ENCODE measurements at regions not wholly inside any gene's neighbourhood (a gene's known extent, or its start where the extent isn't known, plus 50 kb on each side); places are given as distances from the start of the nearest gene placed in this dataset.

DNA sequence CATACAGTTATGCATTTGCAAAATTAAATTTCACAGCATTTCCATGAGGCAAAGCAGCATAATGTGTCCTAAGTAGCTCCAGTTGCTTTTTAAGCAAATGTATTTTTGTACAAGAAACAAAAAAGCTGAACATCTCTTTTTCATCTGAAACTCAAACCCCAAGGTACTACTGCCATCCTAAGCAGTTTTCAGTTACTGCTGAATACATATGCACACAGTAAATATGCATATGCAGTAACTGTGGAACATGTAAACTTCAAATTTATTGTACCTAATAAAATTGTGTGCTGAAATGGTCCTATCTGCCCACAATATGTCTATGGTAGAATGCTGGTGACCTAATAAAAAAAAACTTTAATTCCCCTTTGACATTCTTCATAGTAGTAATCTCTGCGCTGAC is 458.6 kb upstream of the INTU start (continued):
- TF ChIP-seq, protein P1, sequence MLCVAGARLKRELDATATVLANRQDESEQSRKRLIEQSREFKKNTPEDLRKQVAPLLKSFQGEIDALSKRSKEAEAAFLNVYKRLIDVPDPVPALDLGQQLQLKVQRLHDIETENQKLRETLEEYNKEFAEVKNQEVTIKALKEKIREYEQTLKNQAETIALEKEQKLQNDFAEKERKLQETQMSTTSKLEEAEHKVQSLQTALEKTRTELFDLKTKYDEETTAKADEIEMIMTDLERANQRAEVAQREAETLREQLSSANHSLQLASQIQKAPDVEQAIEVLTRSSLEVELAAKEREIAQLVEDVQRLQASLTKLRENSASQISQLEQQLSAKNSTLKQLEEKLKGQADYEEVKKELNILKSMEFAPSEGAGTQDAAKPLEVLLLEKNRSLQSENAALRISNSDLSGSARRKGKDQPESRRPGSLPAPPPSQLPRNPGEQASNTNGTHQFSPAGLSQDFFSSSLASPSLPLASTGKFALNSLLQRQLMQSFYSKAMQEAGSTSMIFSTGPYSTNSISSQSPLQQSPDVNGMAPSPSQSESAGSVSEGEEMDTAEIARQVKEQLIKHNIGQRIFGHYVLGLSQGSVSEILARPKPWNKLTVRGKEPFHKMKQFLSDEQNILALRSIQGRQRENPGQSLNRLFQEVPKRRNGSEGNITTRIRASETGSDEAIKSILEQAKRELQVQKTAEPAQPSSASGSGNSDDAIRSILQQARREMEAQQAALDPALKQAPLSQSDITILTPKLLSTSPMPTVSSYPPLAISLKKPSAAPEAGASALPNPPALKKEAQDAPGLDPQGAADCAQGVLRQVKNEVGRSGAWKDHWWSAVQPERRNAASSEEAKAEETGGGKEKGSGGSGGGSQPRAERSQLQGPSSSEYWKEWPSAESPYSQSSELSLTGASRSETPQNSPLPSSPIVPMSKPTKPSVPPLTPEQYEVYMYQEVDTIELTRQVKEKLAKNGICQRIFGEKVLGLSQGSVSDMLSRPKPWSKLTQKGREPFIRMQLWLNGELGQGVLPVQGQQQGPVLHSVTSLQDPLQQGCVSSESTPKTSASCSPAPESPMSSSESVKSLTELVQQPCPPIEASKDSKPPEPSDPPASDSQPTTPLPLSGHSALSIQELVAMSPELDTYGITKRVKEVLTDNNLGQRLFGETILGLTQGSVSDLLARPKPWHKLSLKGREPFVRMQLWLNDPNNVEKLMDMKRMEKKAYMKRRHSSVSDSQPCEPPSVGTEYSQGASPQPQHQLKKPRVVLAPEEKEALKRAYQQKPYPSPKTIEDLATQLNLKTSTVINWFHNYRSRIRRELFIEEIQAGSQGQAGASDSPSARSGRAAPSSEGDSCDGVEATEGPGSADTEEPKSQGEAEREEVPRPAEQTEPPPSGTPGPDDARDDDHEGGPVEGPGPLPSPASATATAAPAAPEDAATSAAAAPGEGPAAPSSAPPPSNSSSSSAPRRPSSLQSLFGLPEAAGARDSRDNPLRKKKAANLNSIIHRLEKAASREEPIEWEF (IDR thresholded peaks at IDR 0.05; ENCODE audit: insufficient replicate concordance, low read depth, low read length): no peak
- TF ChIP-seq, protein P2, sequence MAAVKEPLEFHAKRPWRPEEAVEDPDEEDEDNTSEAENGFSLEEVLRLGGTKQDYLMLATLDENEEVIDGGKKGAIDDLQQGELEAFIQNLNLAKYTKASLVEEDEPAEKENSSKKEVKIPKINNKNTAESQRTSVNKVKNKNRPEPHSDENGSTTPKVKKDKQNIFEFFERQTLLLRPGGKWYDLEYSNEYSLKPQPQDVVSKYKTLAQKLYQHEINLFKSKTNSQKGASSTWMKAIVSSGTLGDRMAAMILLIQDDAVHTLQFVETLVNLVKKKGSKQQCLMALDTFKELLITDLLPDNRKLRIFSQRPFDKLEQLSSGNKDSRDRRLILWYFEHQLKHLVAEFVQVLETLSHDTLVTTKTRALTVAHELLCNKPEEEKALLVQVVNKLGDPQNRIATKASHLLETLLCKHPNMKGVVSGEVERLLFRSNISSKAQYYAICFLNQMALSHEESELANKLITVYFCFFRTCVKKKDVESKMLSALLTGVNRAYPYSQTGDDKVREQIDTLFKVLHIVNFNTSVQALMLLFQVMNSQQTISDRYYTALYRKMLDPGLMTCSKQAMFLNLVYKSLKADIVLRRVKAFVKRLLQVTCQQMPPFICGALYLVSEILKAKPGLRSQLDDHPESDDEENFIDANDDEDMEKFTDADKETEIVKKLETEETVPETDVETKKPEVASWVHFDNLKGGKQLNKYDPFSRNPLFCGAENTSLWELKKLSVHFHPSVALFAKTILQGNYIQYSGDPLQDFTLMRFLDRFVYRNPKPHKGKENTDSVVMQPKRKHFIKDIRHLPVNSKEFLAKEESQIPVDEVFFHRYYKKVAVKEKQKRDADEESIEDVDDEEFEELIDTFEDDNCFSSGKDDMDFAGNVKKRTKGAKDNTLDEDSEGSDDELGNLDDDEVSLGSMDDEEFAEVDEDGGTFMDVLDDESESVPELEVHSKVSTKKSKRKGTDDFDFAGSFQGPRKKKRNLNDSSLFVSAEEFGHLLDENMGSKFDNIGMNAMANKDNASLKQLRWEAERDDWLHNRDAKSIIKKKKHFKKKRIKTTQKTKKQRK (IDR thresholded peaks at IDR 0.05; ENCODE audit: low read depth, low read length): no peak

DNA sequence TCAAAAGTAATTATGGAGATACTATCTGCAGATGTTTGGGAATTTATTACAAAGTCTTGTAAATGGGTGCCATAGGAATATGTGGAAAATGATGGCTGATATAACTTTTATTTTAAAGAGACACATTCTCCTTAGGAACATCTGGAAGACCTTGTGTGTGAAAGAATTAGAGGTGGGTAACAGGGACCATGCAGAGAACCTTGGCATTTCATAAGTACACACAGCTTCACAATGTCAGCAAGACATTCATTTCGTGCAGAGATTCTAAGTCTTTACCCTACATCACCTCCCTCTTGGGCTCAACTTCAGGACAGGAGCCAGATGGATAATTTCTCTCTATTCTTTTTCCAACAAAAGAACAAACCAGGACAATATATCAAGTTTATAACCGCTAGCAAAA is 458.1 kb upstream of the INTU start:
- no peaks in the 10 kb centered on the region for H3K27me3 ChIP-seq (replicated peaks in 1 of 2; ENCODE audit: control insufficient read depth in 2 of 2, insufficient read depth in 2 of 2, low read length in 1 of 2)
- 25% methylated on average over 2 of the region's 2 CpGs for WGBS (ENCODE audit: insufficient coverage, insufficient replicate concordance, low lambda C conversion rate, missing lambda C conversion rate)
- DNase-seq (ENCODE audit: low read depth, low spot score): no peak
- H3K9me3 ChIP-seq (replicated peaks; ENCODE audit: control insufficient read depth, insufficient read depth, low read length): no peaks in the 10 kb centered on the region
- H3K9ac ChIP-seq (ENCODE audit: control insufficient read depth, insufficient read depth, low read length): no peak overlapping the region
- in situ Hi-C loops (cut with MboI): no loop called here
- no peaks in the 10 kb centered on the region for H3K4me1 ChIP-seq (ENCODE audit: control insufficient read depth, insufficient read depth, low read length)
- ChIA-PET CTCF (no interaction called here), SMC1A (ENCODE audit: uncharacterized antibody, unreplicated experiment) (no interaction called here), RAD21 (ENCODE audit: unreplicated experiment) (no interaction called here), POLR2A (no interaction called here)
- TF ChIP-seq, protein P3, sequence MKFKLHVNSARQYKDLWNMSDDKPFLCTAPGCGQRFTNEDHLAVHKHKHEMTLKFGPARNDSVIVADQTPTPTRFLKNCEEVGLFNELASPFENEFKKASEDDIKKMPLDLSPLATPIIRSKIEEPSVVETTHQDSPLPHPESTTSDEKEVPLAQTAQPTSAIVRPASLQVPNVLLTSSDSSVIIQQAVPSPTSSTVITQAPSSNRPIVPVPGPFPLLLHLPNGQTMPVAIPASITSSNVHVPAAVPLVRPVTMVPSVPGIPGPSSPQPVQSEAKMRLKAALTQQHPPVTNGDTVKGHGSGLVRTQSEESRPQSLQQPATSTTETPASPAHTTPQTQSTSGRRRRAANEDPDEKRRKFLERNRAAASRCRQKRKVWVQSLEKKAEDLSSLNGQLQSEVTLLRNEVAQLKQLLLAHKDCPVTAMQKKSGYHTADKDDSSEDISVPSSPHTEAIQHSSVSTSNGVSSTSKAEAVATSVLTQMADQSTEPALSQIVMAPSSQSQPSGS (IDR thresholded peaks at IDR 0.05; ENCODE audit: low read length): no peak
- TF ChIP-seq YY1 (IDR thresholded peaks at IDR 0.05; ENCODE audit: low read depth, low read length) (no peak), TAF1 (IDR thresholded peaks at IDR 0.05; ENCODE audit: borderline replicate concordance, low read depth, low read length) (no peak), EZH2 (IDR thresholded peaks at IDR 0.05; ENCODE audit: borderline replicate concordance, control insufficient read depth, low read depth, low read length) (no peak), ZNF384 (IDR thresholded peaks at IDR 0.05; ENCODE audit: borderline replicate concordance, low read depth, low read length) (no peak), CHD4 (IDR thresholded peaks at IDR 0.05) (no peak), MYB (IDR thresholded peaks at IDR 0.05; ENCODE audit: borderline replicate concordance, low read depth, low read length) (no peak)
- H3K4me2 ChIP-seq (ENCODE audit: control insufficient read depth, insufficient read depth): no peak overlapping the region
- H4K20me1 ChIP-seq (ENCODE audit: control insufficient read depth, insufficient read depth): no peaks in the 10 kb centered on the region
- no peaks in the 10 kb centered on the region for H3K79me2 ChIP-seq (ENCODE audit: control insufficient read depth, insufficient read depth, low read length)
- BruUV-seq (replicated peaks): no TSS peak
- intact Hi-C loops (cut with micrococcal nuclease; ENCODE audit: unreplicated experiment): no loop called here
- H3K4me3 ChIP-seq: no peak overlapping the region
- H2AFZ ChIP-seq (ENCODE audit: control insufficient read depth, low read depth, low read length): no peak overlapping the region
- no peaks in the 10 kb centered on the region for H3K36me3 ChIP-seq (ENCODE audit: control insufficient read depth in 2 of 2, insufficient read depth in 2 of 2, low read length in 1 of 2)
- FAIRE-seq: no peak
- no peak overlapping the region for H3K27ac ChIP-seq (ENCODE audit: control insufficient read depth, insufficient read depth)
- no peak for ATAC-seq
